ENCODE measurements at regions not wholly inside any gene's neighbourhood (a gene's known extent, or its start where the extent isn't known, plus 50 kb on each side); places are given as distances from the start of the nearest gene placed in this dataset.

DNA sequence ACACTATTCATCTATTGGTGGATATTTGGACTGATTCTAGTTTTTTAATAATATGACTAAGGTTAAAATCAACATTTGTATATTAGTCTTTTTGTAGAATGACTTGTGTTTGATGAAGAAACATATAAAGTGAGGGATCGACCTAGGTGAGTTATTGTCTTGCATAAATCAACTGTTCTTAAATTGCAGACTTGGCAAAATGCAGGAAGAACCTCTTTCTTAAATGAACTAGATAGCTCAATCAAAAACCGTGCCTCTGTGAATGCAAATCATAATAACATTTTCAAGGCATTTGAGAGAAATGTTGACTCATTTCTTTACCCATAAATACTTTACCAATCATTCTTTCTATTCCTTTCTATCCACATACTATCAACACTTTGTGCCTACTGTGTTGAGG lies 101.5 kb upstream of the ANK3 start:
- no peak for TF ChIP-seq EZH2 (IDR thresholded peaks at IDR 0.05; ENCODE audit: borderline replicate concordance, low read depth, low read length, severe bottlenecking)
- TF ChIP-seq, protein P1, sequence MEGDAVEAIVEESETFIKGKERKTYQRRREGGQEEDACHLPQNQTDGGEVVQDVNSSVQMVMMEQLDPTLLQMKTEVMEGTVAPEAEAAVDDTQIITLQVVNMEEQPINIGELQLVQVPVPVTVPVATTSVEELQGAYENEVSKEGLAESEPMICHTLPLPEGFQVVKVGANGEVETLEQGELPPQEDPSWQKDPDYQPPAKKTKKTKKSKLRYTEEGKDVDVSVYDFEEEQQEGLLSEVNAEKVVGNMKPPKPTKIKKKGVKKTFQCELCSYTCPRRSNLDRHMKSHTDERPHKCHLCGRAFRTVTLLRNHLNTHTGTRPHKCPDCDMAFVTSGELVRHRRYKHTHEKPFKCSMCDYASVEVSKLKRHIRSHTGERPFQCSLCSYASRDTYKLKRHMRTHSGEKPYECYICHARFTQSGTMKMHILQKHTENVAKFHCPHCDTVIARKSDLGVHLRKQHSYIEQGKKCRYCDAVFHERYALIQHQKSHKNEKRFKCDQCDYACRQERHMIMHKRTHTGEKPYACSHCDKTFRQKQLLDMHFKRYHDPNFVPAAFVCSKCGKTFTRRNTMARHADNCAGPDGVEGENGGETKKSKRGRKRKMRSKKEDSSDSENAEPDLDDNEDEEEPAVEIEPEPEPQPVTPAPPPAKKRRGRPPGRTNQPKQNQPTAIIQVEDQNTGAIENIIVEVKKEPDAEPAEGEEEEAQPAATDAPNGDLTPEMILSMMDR (IDR thresholded peaks at IDR 0.05; ENCODE audit: borderline replicate concordance, extremely low read depth, low read length, poor library complexity, severe bottlenecking), result no peak

All from DND-41 (cell line).